ENCODE measurements at regions not wholly inside any gene's neighbourhood (a gene's known extent, or its start where the extent isn't known, plus 50 kb on each side); places are given as distances from the start of the nearest gene placed in this dataset.
A peak's percentile ranks its signal among the peaks of the same experiment; 100 is the strongest.

GRCh38 chr4:153076861-153077260, 127.4 kb upstream of the TRIM2 start:
- no peak for DNase-seq (ENCODE audit: low read depth)
- FAIRE-seq, result no peak
- Histone ChIP-seq H3K27me3 (ENCODE audit: control insufficient read depth, insufficient read depth, low read length) (no peaks in the 10 kb centered on the region), H3K36me3 (ENCODE audit: control insufficient read depth, insufficient read depth, low read length) (no peaks in the 10 kb centered on the region), H3K4me3 (ENCODE audit: low read depth, low read length) (no peak overlapping the region)
- no peak for TF ChIP-seq CTCF (IDR thresholded peaks at IDR 0.05; ENCODE audit: insufficient read depth, low read length, severe bottlenecking)

- TF ChIP-seq CTCF (IDR thresholded peaks at IDR 0.05; ENCODE audit: insufficient read depth, low read length, severe bottlenecking), result no peak
- FAIRE-seq (no peak), DNase-seq (ENCODE audit: low read depth) (no peak)
- Histone ChIP-seq H3K4me3 (ENCODE audit: low read depth, low read length) (no peak overlapping the region), H3K27me3 (ENCODE audit: control insufficient read depth, insufficient read depth, low read length) (no peaks in the 10 kb centered on the region), H3K36me3 (ENCODE audit: control insufficient read depth, insufficient read depth, low read length) (no peaks in the 10 kb centered on the region)
These were observed 124.3 kb upstream of the TRIM2 start for GRCh38 chr4:153079857-153080391.

GRCh38 chr4:153081006-153081580, 123.2 kb upstream of the TRIM2 start:
- H3K4me3 ChIP-seq (ENCODE audit: low read depth, low read length), result no peak overlapping the region

GRCh38 chr4:153081693-153082092, 122.5 kb upstream of the TRIM2 start:
- FAIRE-seq (no peak), DNase-seq (ENCODE audit: low read depth) (no peak)
- TF ChIP-seq CTCF (IDR thresholded peaks at IDR 0.05; ENCODE audit: insufficient read depth, low read length, severe bottlenecking), result no peak
- H3K27me3 ChIP-seq (ENCODE audit: control insufficient read depth, insufficient read depth, low read length), result no peaks in the 10 kb centered on the region
- no peak overlapping the region for H3K4me3 ChIP-seq (ENCODE audit: low read depth, low read length)
- H3K36me3 ChIP-seq (ENCODE audit: control insufficient read depth, insufficient read depth, low read length), result no peaks in the 10 kb centered on the region

More at GRCh38 chr4:153081006-153081580, 123.2 kb upstream of the TRIM2 start:
- DNase-seq (ENCODE audit: low read depth) (no peak), FAIRE-seq (no peak)
- H3K36me3 ChIP-seq (ENCODE audit: control insufficient read depth, insufficient read depth, low read length), result no peaks in the 10 kb centered on the region
- TF ChIP-seq CTCF (IDR thresholded peaks at IDR 0.05; ENCODE audit: insufficient read depth, low read length, severe bottlenecking), result no peak
- H3K27me3 ChIP-seq (ENCODE audit: control insufficient read depth, insufficient read depth, low read length), result no peaks in the 10 kb centered on the region

GRCh38 chr4:153082322-153083301, 121.6 kb upstream of the TRIM2 start:
- peak; percentile 81 for DNase-seq (ENCODE audit: low read depth)
- H3K4me3 ChIP-seq (ENCODE audit: low read depth, low read length), result no peak overlapping the region
- peak; percentile 40 for FAIRE-seq
- H3K36me3 ChIP-seq (ENCODE audit: control insufficient read depth, insufficient read depth, low read length), result no peaks in the 10 kb centered on the region
- no peak for TF ChIP-seq CTCF (IDR thresholded peaks at IDR 0.05; ENCODE audit: insufficient read depth, low read length, severe bottlenecking)
- no peaks in the 10 kb centered on the region for H3K27me3 ChIP-seq (ENCODE audit: control insufficient read depth, insufficient read depth, low read length)
